T-cell (primary cell): ENCODE measurements at regions not wholly inside any gene's neighbourhood (a gene's known extent, or its start where the extent isn't known, plus 50 kb on each side); places are given as distances from the start of the nearest gene placed in this dataset.

Experiments
- ATAC-seq, 4 experiments: fragments of 200-7000 bp in 3 of 4; fragments of 150-1000 bp in 1 of 4; cut with Tn5 transposase; replicated peaks in 1 of 4; 1 replicate in 3 of 4; 2 replicates in 1 of 4; pipeline ENCODE4 v1.10.0; 2021; ENCODE audit warnings: moderate library complexity in 3 of 4, mild to moderate bottlenecking in 2 of 4, moderate number of reproducible peaks in 1 of 4
- CTCF ChIA-PET, 2 donors: fragments of 300-600 bp; sonication (Branson Sonifier 250); formaldehyde crosslinking; loops; one replicate each; lab custom pipeline; 2022; ENCODE audit warnings: antibody characterized with exemption in 2 of 2; lab: Charles Lee
- POLR2A ChIA-PET, 2 donors: fragments of 300-600 bp; sonication (Branson Sonifier 250); formaldehyde crosslinking; loops; one replicate each; lab custom pipeline; 2022; ENCODE audit warnings: antibody characterized with exemption in 2 of 2; lab: Charles Lee
- DNase-seq, 35 experiments: peaks; one replicate each; pipeline versions ENCODE4 v3.0.0 to v3.0.0-alpha.2; 2013 to 2023
- H3K27ac ChIP-seq: one replicate; pipeline ENCODE4 v1.5.1; 2013; ENCODE audit warnings: low read length
- H3K27me3 ChIP-seq, 2 experiments: replicated peaks in 1 of 2; 1 replicate in 1 of 2; 2 replicates in 1 of 2; pipeline versions ENCODE4 v1.6.1 to v1.7.0; 2013; ENCODE audit warnings: low read length in 1 of 2, mixed read lengths in 1 of 2; ENCODE audit not compliant: control insufficient read depth in 2 of 2, insufficient read depth in 2 of 2; ENCODE audit errors: extremely low read depth in 1 of 2
- H3K36me3 ChIP-seq, 2 donors: 1 replicate in 1 of 2; 2 replicates in 1 of 2; pipeline versions ENCODE4 v1.6.1 to v1.7.0; 2013; ENCODE audit warnings: low read length in 1 of 2; ENCODE audit not compliant: control insufficient read depth in 2 of 2, insufficient read depth in 1 of 2; ENCODE audit errors: extremely low read depth in 1 of 2
- H3K4me1 ChIP-seq, 2 experiments: 1 replicate in 1 of 2; 2 replicates in 1 of 2; pipeline versions ENCODE4 v1.6.1 to v1.7.0; 2013; ENCODE audit warnings: low read length in 2 of 2, mixed read lengths in 1 of 2; ENCODE audit not compliant: insufficient read depth in 2 of 2, control insufficient read depth in 1 of 2; ENCODE audit errors: extremely low read depth in 1 of 2
- H3K4me3 ChIP-seq, 2 donors: 1 replicate in 1 of 2; 2 replicates in 1 of 2; pipeline versions ENCODE4 v1.5.1 to v1.7.0; 2013; ENCODE audit warnings: mild to moderate bottlenecking in 2 of 2, low read length in 1 of 2, moderate library complexity in 1 of 2; ENCODE audit not compliant: control insufficient read depth in 1 of 2; ENCODE audit errors: extremely low read depth in 1 of 2
- H3K9me3 ChIP-seq: 2 replicates; pipeline ENCODE4 v1.7.0; 2013
- H3K27ac Mint-ChIP-seq, 2 donors: one replicate each; pipeline ENCODE4 v1.8.0; 2020 to 2021; ENCODE audit warnings: mild to moderate bottlenecking in 2 of 2, mixed read lengths in 2 of 2
- H3K27me3 Mint-ChIP-seq, 2 donors: one replicate each; pipeline ENCODE4 v1.8.0; 2021 to 2022; ENCODE audit warnings: mixed read lengths in 2 of 2
- H3K36me3 Mint-ChIP-seq: one replicate; pipeline ENCODE4 v1.8.0; 2021; ENCODE audit warnings: mixed read lengths
- H3K4me1 Mint-ChIP-seq, 3 donors: one replicate each; pipeline ENCODE4 v1.8.0; 2020 to 2022; ENCODE audit warnings: mixed read lengths in 3 of 3, mild to moderate bottlenecking in 1 of 3
- H3K4me3 Mint-ChIP-seq, 3 donors: one replicate each; pipeline ENCODE4 v1.8.0; 2020 to 2022; ENCODE audit warnings: mild to moderate bottlenecking in 3 of 3, mixed read lengths in 3 of 3, moderate library complexity in 3 of 3
- H3K9me3 Mint-ChIP-seq, 3 donors: one replicate each; pipeline ENCODE4 v1.8.0; 2020 to 2022; ENCODE audit warnings: mixed read lengths in 3 of 3
- WGBS: methylation state at CpG from one replicate; pipeline ENCODE4 v1.1.5; 2013; ENCODE audit warnings: missing lambda C conversion rate; ENCODE audit not compliant: insufficient coverage; 5-methylcytosine and 5-hydroxymethylcytosine counted together

DNA sequence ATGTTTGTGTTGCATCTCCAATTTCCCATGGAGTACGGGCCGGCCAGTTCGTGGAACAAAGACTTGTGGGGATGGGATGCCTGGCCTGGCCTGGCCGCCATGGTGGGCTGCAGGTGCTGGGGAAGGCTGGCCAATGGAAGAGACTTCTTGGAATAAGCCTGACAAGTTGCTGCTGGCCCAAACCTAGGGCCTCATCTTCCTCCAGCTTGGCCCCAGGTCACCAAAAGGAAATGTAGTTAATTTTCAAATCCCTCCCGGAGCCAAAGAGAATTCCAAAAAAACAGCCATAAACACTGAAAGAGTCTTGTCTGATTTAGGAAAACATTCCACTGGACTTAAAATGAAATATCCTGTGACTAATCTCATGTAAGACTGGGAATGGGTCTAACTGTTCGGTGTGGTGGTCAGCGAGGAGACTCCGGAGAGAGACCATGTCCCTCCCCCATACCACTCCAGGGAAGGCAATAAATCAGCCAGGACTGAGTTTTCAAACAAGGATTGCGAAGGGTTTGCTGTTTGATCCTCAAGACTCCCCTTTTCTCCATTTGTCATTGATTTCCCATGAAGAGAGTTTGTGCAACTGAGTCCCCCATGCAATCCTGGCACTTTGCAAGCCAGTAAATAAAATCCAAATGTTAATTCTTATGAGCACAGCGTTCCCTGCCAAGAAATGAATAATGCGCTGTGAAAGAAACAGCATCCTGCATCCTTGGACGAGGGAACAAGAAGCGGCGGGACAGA is 128.7 kb upstream of the HABP2 start:
- Histone ChIP-seq H3K9me3 (no peaks in the 10 kb centered on the region), H3K27ac (no peak overlapping the region), H3K27me3 (peaks cover 0 to 7% of the 10 kb centered on the region in 2 experiments), H3K36me3 (no peaks in the 10 kb centered on the region), H3K4me3 (no peak overlapping the region), H3K4me1 (no peaks in the 10 kb centered on the region)
- no peak overlapping the region for H3K27ac Mint-ChIP-seq
- no peaks in the 10 kb centered on the region for H3K4me1 Mint-ChIP-seq
- DNase-seq (no peak), ATAC-seq (no peak)
- no peak overlapping the region for H3K4me3 Mint-ChIP-seq
- peaks cover 2 to 14% (median 5%) of the 10 kb centered on the region in 3 donors for H3K9me3 Mint-ChIP-seq
- 67% methylated on average over 1 of the region's 14 CpGs for WGBS
- ChIA-PET POLR2A (no interaction called here), CTCF (no interaction called here)
- no peaks in the 10 kb centered on the region for H3K36me3 Mint-ChIP-seq
- H3K27me3 Mint-ChIP-seq = peaks cover 7 to 9% of the 10 kb centered on the region in 2 donors

DNA sequence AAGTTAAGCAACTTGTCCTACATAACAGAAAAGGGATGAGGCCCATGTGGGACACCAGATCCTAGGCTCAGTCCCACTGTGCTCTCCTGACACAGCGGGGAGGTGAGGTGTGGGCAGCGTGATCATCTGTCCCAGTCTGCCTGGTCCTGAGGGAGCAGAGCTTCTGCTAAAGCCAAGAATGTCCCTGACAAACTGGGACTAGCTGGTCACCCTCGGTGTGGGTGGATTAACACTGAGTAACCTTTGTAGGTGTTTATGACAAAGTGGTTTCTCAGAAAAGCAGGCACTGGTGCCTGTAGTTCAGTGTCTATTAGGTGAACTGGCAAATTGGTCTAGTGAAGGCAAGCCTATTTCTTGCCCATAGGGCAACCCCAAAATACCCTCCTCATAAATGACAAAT is 127.8 kb upstream of the HABP2 start:
- Mint-ChIP-seq H3K36me3 (no peaks in the 10 kb centered on the region), H3K27me3 (peaks cover 7 to 9% of the 10 kb centered on the region in 2 donors), H3K4me1 (no peaks in the 10 kb centered on the region), H3K4me3 (no peak overlapping the region), H3K27ac (no peak overlapping the region), H3K9me3 (peaks cover 0 to 6% (median 5%) of the 10 kb centered on the region in 3 donors)
- ATAC-seq = no peak
- WGBS = 100% methylated on average over 2 of the region's 3 CpGs
- ChIA-PET POLR2A (no interaction called here), CTCF (no interaction called here)
- no peak overlapping the region for H3K4me3 ChIP-seq
- H3K4me1 ChIP-seq = no peaks in the 10 kb centered on the region
- no peak for DNase-seq
- peaks cover 0 to 7% of the 10 kb centered on the region in 2 experiments for H3K27me3 ChIP-seq
- H3K36me3 ChIP-seq = no peaks in the 10 kb centered on the region
- H3K9me3 ChIP-seq = no peaks in the 10 kb centered on the region
- H3K27ac ChIP-seq = no peak overlapping the region

DNA sequence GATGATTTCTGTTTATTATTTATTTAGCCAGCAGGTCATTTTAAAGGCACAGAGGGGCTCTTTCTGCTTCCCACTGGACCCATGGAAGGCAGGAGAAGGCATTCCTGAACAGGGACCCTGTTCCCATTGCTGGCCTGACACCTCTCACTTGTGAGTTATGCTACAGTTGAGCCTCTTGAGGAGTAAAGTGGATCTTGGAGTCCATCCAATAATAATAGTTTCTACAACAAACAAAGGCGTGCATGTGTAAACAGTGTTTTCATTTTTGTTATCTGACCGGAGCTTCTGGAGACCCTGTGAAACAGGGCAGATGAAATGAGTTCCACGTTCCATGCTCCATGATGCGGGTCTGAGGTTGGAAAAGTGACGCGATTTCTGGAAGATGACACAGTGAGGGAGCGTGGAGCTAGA is 127.3 kb upstream of the HABP2 start:
- H3K4me1 Mint-ChIP-seq = no peaks in the 10 kb centered on the region
- no peaks in the 10 kb centered on the region for H3K36me3 Mint-ChIP-seq
- peaks cover 0 to 3% (median 2%) of the 10 kb centered on the region in 3 donors for H3K9me3 Mint-ChIP-seq
- no peak overlapping the region for H3K4me3 ChIP-seq
- no peaks in the 10 kb centered on the region for H3K9me3 ChIP-seq
- H3K27me3 Mint-ChIP-seq = peaks cover 7 to 9% of the 10 kb centered on the region in 2 donors
- H3K27ac ChIP-seq = no peak overlapping the region
- no peaks in the 10 kb centered on the region for H3K36me3 ChIP-seq
- H3K4me1 ChIP-seq = no peaks in the 10 kb centered on the region
- 90% methylated on average over 5 of the region's 7 CpGs for WGBS
- no peak for DNase-seq
- H3K4me3 Mint-ChIP-seq = no peak overlapping the region
- ChIA-PET POLR2A (no interaction called here), CTCF (no interaction called here)
- peaks cover 0 to 7% of the 10 kb centered on the region in 2 experiments for H3K27me3 ChIP-seq
- ATAC-seq = no peak
- no peak overlapping the region for H3K27ac Mint-ChIP-seq

DNA sequence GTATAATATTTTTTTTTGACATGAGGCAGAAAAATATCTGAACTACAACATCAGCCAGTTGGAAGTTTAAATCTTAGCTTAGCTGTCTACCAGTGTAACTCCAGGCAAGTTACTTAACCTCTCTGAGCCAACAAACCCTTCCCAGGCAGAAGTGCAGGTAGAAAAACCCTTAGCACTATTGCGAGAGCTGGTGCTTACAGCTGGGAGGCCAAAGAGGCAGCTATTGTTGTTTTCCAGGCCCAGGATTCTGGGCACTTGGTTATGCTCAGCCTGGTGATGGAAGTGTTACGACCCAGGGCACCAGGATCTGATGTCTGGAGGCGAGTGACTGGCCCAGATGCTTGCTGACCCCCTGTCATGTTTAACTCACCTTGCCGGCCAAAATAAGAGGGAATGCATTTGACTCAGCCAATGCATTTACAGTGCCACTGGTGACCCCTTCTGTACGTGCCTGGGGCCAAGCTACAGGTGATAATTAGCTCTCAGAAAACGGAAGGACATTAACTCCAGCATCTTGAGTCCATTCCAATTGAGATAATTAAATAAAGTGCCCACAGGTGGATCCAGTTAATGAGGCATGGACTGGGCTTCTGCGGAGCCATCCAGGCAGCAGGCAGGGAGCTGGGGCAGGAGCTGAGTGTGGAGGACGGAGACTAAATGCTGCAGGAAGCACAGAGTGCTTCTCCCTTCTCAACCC is 126.5 kb upstream of the HABP2 start:
- DNase-seq = no peak
- H3K9me3 Mint-ChIP-seq = peaks cover 0 to 5% (median 5%) of the 10 kb centered on the region in 3 donors
- ATAC-seq = no peak
- H3K27me3 Mint-ChIP-seq = peaks cover 7 to 9% of the 10 kb centered on the region in 2 donors
- ChIA-PET CTCF (no interaction called here), POLR2A (no interaction called here)
- H3K4me3 Mint-ChIP-seq = no peak overlapping the region
- H3K36me3 Mint-ChIP-seq = no peaks in the 10 kb centered on the region
- Histone ChIP-seq H3K9me3 (no peaks in the 10 kb centered on the region), H3K4me3 (no peak overlapping the region), H3K4me1 (no peaks in the 10 kb centered on the region), H3K27ac (no peak overlapping the region), H3K27me3 (peaks cover 0 to 5% of the 10 kb centered on the region in 2 experiments), H3K36me3 (no peaks in the 10 kb centered on the region)
- no peaks in the 10 kb centered on the region for H3K4me1 Mint-ChIP-seq
- 88% methylated on average over 6 of the region's 8 CpGs for WGBS
- H3K27ac Mint-ChIP-seq = no peak overlapping the region

DNA sequence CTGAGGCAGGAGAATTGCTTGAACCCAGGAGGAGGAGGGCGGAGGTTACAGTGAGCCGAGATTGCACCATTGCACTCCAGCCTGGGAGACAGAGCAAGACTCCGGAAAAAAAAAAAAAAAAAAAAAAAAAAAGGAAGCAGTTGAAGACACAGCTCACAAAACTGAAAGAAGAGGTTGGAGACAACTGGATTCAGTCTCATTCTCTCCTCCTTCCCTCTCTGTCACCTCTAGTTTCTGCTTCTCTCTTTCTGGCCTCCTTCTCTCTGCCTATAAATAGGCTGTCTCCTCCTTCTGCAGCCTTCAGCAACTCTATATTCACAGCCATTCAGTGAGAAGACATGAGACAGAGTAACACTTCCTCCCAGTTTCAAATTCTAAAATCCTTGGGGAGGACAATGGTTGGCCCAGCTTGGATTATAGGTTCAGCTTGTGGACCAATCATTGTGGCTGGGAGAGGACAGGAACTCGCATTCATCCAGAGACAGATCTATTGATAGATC is 125.6 kb upstream of the HABP2 start:
- Histone ChIP-seq H3K4me3 (no peak overlapping the region), H3K4me1 (no peaks in the 10 kb centered on the region), H3K9me3 (no peaks in the 10 kb centered on the region), H3K27me3 (peaks cover 0 to 3% of the 10 kb centered on the region in 2 experiments), H3K36me3 (no peaks in the 10 kb centered on the region), H3K27ac (no peak overlapping the region)
- no peaks in the 10 kb centered on the region for H3K4me1 Mint-ChIP-seq
- no peak for DNase-seq
- H3K36me3 Mint-ChIP-seq = no peaks in the 10 kb centered on the region
- peaks cover 9 to 11% of the 10 kb centered on the region in 2 donors for H3K27me3 Mint-ChIP-seq
- H3K27ac Mint-ChIP-seq = no peak overlapping the region
- no peak for ATAC-seq
- WGBS = 100% methylated on average over 2 of the region's 4 CpGs
- ChIA-PET CTCF (no interaction called here), POLR2A (no interaction called here)
- H3K4me3 Mint-ChIP-seq = no peak overlapping the region
- peaks cover 0 to 5% (median 5%) of the 10 kb centered on the region in 3 donors for H3K9me3 Mint-ChIP-seq

DNA sequence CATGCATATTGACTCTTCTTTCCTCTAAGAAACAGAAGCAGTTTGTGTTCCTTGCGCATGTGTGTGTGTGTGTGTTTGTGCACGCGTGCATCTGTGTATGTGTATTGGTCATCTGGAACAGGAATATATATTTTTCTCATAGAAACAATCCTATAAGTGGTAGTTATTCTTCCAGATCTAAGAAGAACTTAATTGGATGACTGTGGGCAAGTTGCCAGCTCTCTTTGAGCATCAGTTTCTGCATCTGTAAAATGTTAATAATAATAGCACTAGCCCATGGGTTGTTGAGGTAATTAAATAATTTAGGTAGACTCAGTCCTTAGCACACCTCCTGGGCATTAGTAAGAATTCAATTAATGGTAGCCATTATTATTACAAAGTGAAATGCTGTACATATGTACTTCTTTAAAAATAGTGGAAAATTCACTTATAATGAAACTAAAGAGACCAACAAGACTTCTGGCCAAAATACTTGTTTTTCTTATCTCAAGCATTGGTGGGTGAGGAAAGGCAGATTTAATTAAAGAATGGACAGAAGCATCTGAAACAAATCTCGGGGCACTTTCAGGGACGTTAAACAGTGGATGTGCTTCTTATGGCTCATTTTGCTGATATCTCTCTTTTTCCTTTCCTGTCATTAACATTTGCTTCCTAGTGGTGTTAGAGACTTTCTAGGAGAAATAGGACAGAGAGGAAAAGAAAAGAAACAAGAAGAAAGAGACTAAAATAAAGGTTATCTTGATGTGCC is 124.9 kb upstream of the HABP2 start:
- no peak overlapping the region for H3K27ac Mint-ChIP-seq
- H3K27me3 ChIP-seq = peaks cover 0 to 3% of the 10 kb centered on the region in 2 experiments
- no peak overlapping the region for H3K4me3 Mint-ChIP-seq
- H3K36me3 ChIP-seq = no peaks in the 10 kb centered on the region
- ATAC-seq (no peak), DNase-seq (no peak)
- no peaks in the 10 kb centered on the region for H3K4me1 ChIP-seq
- H3K9me3 Mint-ChIP-seq = peaks cover 0 to 5% (median 5%) of the 10 kb centered on the region in 3 donors
- no CpG with 5 or more reads among the region's 5 CpGs for WGBS
- H3K9me3 ChIP-seq = no peaks in the 10 kb centered on the region
- H3K4me3 ChIP-seq = no peak overlapping the region
- H3K27me3 Mint-ChIP-seq = peaks cover 9 to 11% of the 10 kb centered on the region in 2 donors
- H3K4me1 Mint-ChIP-seq = no peaks in the 10 kb centered on the region
- H3K27ac ChIP-seq = no peak overlapping the region
- POLR2A ChIA-PET = no interaction called here
- no peaks in the 10 kb centered on the region for H3K36me3 Mint-ChIP-seq
- CTCF ChIA-PET = no interaction called here
